ENCODE measurements at regions not wholly inside any gene's neighbourhood (a gene's known extent, or its start where the extent isn't known, plus 50 kb on each side); places are given as distances from the start of the nearest gene placed in this dataset.
A peak's percentile ranks its signal among the peaks of the same experiment; 100 is the strongest.

DNA sequence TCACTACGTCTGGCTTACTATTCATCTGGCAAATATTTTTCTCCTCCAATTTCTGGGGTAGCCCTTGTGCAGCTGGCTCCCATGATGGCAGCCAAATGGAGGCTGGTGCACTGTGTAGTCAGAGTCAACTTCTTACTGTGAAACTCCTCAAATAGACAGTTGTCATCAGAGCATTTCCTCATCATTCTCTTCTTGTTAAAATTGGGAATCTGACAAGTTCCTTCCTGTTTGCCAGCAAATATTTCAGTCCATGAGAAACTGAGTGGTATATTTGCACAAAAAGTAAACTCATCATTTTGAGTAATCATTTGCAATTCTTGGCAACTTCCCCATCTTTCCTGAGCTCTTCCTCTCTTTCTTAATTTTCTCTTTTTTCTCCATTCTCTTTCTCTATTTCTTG, 394.9 kb upstream of the RGS17 start:
- TF ChIP-seq, protein P1, sequence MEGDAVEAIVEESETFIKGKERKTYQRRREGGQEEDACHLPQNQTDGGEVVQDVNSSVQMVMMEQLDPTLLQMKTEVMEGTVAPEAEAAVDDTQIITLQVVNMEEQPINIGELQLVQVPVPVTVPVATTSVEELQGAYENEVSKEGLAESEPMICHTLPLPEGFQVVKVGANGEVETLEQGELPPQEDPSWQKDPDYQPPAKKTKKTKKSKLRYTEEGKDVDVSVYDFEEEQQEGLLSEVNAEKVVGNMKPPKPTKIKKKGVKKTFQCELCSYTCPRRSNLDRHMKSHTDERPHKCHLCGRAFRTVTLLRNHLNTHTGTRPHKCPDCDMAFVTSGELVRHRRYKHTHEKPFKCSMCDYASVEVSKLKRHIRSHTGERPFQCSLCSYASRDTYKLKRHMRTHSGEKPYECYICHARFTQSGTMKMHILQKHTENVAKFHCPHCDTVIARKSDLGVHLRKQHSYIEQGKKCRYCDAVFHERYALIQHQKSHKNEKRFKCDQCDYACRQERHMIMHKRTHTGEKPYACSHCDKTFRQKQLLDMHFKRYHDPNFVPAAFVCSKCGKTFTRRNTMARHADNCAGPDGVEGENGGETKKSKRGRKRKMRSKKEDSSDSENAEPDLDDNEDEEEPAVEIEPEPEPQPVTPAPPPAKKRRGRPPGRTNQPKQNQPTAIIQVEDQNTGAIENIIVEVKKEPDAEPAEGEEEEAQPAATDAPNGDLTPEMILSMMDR (IDR thresholded peaks at IDR 0.05; ENCODE audit: unreplicated experiment) = no peak
- Mint-ChIP-seq H3K27me3 (ENCODE audit: unreplicated experiment) (no peaks in the 10 kb centered on the region), H3K36me3 (ENCODE audit: insufficient read depth, unreplicated experiment) (no peaks in the 10 kb centered on the region), H3K9me3 (ENCODE audit: low read depth, unreplicated experiment) (peaks cover 8% of the 10 kb centered on the region), H3K4me3 (ENCODE audit: low read depth, unreplicated experiment) (no peak overlapping the region), H3K4me1 (ENCODE audit: low read depth, unreplicated experiment) (no peaks in the 10 kb centered on the region), H3K27ac (ENCODE audit: unreplicated experiment) (no peak overlapping the region)
- intact Hi-C loops (cut with micrococcal nuclease; ENCODE audit: unreplicated experiment) = no loop called here
- BruUV-seq (replicated peaks) = no TSS peak
- DNase-seq = no peak
- CTCF ChIA-PET = no interaction called here

DNA sequence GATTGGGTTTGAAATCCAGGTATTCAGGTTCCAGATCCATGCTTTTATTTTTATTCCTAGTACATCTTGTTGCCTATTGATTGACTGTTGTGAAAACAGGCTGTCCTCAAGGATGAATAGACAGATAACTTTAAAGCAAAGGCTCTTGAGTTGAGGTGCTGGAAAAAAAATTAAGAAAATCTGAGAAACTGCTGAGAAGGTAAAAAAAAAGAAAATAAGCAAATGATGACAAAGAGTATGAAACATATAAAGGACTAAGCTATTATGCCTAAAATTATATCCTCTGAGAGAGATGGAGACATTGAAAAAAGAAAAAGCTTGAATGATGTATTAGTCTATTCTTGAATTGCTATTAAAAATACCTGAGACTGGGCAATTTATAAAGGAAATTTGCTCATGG, 392.3 kb upstream of the RGS17 start:
- CTCF ChIA-PET = no interaction called here
- peaks cover 7% of the 10 kb centered on the region for H3K9me3 Mint-ChIP-seq (ENCODE audit: low read depth, unreplicated experiment)
- intact Hi-C loops (cut with micrococcal nuclease; ENCODE audit: unreplicated experiment) = no loop called here
- no peaks in the 10 kb centered on the region for H3K27me3 Mint-ChIP-seq (ENCODE audit: unreplicated experiment)
- BruUV-seq (replicated peaks) = no TSS peak
- no peaks in the 10 kb centered on the region for H3K4me1 Mint-ChIP-seq (ENCODE audit: low read depth, unreplicated experiment)
- H3K36me3 Mint-ChIP-seq (ENCODE audit: insufficient read depth, unreplicated experiment) = no peaks in the 10 kb centered on the region
- TF ChIP-seq, protein P1 (IDR thresholded peaks at IDR 0.05; ENCODE audit: unreplicated experiment) = no peak
- H3K4me3 Mint-ChIP-seq (ENCODE audit: low read depth, unreplicated experiment) = no peak overlapping the region
- no peak overlapping the region for H3K27ac Mint-ChIP-seq (ENCODE audit: unreplicated experiment)
- no peak for DNase-seq

DNA sequence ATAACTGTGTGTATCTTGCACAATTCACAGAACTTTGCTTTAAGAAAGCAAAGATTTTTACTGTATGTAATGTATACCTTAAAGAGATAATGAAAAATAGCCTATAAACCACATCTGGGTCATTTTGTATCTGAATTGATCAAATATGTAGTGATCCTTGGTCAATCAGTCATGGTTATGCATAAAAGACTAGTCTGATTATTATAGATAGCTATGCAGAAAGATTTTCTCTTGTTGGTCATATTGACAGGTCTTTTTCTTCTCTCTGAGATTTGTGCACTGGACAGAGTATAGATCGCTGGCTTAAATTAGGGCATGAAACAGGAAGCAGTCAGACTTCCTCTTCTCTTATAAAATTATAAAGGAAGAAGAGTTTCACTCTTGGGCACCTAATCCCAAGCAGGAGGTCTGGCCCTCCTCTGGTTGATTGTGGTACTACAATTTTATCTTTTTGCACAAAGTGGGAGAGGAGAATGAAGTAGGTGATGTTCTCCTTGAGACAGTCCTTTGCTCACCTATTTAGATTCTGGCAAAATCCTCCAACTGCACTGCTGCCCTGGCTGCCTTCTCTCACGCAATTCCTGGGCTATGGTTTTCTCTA, 380.9 kb upstream of the RGS17 start:
- TF ChIP-seq, protein P1 (IDR thresholded peaks at IDR 0.05; ENCODE audit: unreplicated experiment) = peak; percentile 42
- Mint-ChIP-seq H3K4me1 (ENCODE audit: low read depth, unreplicated experiment) (no peaks in the 10 kb centered on the region), H3K27ac (ENCODE audit: unreplicated experiment) (no peak overlapping the region), H3K36me3 (ENCODE audit: insufficient read depth, unreplicated experiment) (no peaks in the 10 kb centered on the region), H3K9me3 (ENCODE audit: low read depth, unreplicated experiment) (no peaks in the 10 kb centered on the region), H3K27me3 (ENCODE audit: unreplicated experiment) (no peaks in the 10 kb centered on the region), H3K4me3 (ENCODE audit: low read depth, unreplicated experiment) (no peak overlapping the region)
- BruUV-seq (replicated peaks) = no TSS peak
- DNase-seq = peak; percentile 30
- CTCF ChIA-PET = no interaction called here
- intact Hi-C loops (cut with micrococcal nuclease; ENCODE audit: unreplicated experiment) = loop anchor here (2.0 to 10.0 kb wide), 2 partner anchors 281 to 477 kb away; no protein-coding TSS in a partner anchor

DNA sequence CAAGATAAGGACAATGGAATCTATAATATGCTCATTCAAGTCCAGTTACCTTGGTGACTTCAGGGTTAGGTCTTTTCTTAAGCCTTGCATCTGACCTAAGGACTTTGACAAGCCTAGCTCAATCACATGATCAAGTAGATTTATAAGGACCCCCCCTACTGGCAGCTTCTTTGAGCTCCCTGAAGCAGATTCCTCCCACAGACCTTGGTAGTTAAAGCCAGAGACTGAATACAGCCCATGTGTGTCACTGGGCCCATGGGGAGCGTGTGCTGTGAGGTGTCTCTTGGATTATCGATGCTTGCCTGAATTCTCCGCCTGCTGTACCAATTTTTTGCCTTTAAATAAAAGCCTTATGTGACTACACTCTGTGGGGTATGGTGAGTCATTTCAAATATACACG, 372.7 kb upstream of the RGS17 start:
- H3K4me3 Mint-ChIP-seq (ENCODE audit: low read depth, unreplicated experiment) = no peak overlapping the region
- DNase-seq = no peak
- no peaks in the 10 kb centered on the region for H3K27me3 Mint-ChIP-seq (ENCODE audit: unreplicated experiment)
- CTCF ChIA-PET = no interaction called here
- H3K36me3 Mint-ChIP-seq (ENCODE audit: insufficient read depth, unreplicated experiment) = no peaks in the 10 kb centered on the region
- no peaks in the 10 kb centered on the region for H3K9me3 Mint-ChIP-seq (ENCODE audit: low read depth, unreplicated experiment)
- TF ChIP-seq, protein P1 (IDR thresholded peaks at IDR 0.05; ENCODE audit: unreplicated experiment) = no peak
- intact Hi-C loops (cut with micrococcal nuclease; ENCODE audit: unreplicated experiment) = no loop called here
- H3K4me1 Mint-ChIP-seq (ENCODE audit: low read depth, unreplicated experiment) = no peaks in the 10 kb centered on the region
- H3K27ac Mint-ChIP-seq (ENCODE audit: unreplicated experiment) = no peak overlapping the region
- BruUV-seq (replicated peaks) = no TSS peak

Data from Calu3 (cell line).